ENCODE measurements at regions not wholly inside any gene's neighbourhood (a gene's known extent, or its start where the extent isn't known, plus 50 kb on each side); places are given as distances from the start of the nearest gene placed in this dataset.

DNA sequence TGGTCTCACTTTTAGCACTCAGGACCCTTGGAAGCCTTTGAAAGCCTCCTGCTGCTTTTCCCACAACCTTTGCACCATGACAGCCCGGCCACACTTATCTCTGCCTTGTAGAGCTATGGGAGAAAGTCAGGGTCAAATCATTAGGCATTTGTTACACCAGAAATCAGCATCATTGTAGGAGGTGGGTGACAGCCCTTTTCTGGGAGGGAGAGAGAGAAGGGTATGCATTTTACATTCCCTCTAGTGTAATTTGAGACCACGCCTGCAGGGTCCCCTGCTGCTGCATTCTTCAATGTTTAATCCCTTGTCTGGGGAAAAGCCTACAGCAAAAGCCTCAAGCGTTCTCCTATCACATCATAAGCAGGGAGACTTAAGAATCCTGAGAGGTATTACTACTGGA is 766.8 kb upstream of the FAM98A start:
- DNase-seq: no peak

DNA sequence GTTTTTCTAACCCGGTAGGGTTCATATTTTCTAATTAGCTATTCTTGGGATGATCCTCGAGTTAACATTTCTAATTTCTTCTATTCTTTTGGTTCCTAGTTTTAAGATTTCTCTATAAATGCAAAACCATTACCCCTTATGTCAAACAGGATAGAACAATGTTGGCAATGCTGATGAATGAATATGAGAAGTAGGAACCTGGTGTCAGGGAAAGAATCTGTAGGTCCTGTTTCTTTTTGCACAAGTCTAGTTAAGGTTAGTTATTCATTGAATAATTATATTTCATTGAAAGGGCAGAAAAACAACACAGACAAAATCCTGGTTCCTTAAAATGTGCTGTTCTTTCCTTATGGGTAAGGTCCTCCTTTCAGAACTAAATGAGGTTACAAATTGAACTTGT is 766.4 kb upstream of the FAM98A start:
- no peak for DNase-seq

DNA sequence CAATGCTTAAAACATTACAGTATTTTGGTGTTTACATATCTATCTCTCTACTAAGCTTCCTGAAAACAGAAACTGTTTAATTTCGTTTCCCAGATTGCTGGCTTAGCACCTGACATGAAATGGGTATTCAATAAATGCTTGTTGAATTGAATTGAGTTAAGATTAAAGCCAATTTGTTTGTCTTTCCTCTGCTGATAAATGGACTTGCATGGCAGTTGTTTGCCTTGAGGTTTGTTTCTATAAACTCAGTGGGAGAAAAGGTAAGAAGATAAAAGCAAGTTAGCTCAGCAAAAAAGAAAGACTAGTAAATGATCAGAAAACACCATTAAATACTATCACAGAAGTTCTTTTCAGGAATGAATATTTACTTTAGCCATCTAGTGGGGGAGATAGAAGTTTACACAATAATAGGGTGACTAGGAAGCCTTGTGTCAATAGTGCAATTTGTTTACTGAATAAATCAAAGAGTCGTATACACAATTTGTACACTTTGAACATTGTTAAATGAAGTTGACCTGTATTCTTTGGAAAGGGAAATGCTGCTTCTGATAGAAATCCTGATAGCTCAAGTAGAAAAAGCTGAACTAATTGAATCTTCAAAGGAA is 754.5 kb upstream of the FAM98A start:
- DNase-seq: no peak

- DNase-seq: no peak
Measured at GRCh38 chr2:34349527-34349926, 750.4 kb upstream of the FAM98A start.

GRCh38 chr2:34345030-34345429 is 745.9 kb upstream of the FAM98A start:
- no peak for DNase-seq

DNA sequence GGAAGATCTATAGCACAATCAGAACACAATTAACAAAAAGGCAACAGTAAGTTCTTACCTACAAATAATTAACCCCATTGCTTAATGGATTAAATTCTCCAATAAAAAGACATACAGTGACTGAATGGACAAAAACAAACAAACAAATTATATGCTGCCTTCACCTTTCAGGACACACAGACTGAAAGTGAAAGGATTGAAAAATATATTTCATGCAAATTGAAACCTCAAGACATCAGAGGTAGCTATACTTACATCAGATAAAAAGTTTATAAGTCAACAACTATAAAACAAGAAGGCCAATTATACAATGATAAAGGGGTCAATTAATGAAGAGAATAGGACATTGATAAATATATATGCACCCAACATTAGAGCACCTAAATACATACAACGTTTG is 741.2 kb upstream of the FAM98A start:
- DNase-seq: no peak

DNA sequence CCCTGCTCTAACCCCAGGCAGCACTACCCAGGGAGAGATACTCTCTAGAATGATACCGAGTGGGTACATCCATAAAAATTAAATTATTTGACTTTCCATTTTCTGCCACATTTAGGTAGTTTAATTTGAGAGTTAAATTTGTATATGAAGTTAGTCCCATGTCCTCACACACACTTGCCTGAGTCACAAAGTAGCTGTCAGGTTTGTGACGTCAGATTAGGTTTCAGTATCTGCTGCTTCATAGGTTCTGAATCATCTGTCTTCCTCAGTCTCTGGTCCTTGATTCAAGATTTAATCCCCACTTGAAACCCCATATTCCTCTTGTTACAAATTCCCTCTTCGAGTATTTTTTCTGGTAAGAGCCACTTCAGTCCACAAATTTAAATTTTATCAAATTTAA is 738.6 kb upstream of the FAM98A start:
- DNase-seq: no peak

GRCh38 chr2:34332813-34333212 is 733.7 kb upstream of the FAM98A start:
- no peak for DNase-seq

DNA sequence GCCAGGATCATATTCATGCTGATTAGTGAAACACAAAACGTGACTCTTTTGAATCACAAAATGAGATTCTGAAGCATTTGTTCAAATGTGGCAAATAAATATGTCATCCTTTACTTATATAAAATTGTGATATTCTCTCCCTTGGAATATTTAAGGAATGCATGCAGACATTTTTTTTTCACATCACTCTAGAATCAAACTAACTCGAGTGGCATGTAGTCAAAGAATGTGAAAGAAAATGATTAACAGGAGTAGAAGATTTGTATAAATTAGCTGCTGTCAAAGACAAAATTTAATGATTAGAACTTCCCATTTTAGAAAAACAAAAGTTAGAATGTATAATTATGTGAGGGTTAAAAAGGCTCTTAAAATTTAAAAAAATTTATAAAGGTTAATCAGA is 721.0 kb upstream of the FAM98A start:
- no peak for DNase-seq

DNA sequence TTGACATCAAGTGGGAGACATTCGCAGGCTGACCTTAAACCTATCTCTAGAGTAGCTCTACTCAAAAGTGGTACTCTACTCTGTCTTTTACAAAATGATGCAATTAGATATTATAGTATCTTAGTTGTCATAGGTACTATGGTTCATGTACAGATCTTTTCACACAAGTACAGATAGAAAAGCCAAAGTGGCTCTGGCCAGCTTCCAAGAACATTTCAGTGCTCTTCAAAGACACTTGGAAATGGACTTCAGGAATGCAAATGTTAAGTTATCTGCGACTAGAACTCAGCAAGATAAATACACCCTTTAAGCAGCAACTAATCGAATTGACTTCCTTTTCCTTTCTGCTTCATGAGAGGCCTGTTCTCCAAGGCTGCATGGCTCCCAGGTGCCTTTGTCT is 718.7 kb upstream of the FAM98A start:
- DNase-seq: no peak

DNA sequence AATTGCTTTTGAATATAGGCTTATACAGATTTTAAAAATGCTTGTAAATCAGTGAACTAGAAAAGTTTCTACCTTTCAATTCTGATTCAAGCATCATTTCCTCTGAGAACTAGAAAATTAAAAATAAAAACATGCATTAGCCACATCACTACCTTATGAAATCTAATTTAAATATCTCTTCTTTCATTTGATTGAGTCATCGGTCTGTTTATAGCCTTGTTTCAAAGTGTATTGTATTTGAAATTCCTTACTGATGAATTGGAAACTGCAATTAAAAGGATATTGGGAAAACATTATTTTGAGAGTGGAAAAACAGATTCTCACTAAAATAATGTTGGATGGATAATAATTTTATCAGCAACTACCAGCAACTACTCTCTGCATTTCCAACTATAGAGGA is 717.7 kb upstream of the FAM98A start:
- DNase-seq: no peak

DNA sequence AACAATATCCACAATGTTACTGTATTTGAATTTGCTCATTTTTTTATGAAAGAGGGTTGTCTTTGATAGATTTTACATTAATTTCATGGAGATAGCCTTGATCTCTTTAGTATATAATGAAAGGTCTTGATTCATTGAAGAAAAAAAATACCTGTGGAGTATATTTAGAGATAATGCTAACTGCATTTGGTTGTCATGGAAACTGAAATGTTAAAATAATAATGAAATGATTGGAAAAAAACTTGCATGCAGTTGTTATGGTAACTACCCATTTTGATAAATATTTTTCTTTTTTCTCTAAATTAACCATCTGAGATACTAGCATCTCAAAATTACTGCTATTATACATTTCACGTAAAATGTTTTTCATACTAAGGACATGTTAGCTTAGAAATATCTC is 712.7 kb upstream of the FAM98A start:
- no peak for DNase-seq

DNA sequence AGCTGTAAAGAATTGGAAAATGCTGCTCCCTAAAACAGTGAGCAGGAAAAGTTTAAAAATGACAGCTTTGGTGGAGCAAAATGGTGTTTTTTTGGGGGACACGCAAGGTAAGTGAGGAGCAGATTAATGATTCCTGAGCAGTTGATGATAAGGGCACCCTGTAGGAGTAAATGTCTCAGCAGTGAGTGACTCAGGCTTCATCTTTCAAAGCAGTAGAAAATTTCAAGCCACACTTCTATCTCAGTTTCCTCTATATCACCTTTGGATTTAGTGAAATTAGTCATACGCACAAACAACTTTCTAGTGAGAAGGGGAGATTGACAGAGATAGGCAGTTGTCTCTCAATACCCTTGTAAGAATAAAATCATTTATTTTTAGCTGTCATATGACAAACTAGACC is 709.0 kb upstream of the FAM98A start:
- DNase-seq: no peak

- DNase-seq: no peak
Measured at GRCh38 chr2:34307636-34308035, 708.5 kb upstream of the FAM98A start.

DNA sequence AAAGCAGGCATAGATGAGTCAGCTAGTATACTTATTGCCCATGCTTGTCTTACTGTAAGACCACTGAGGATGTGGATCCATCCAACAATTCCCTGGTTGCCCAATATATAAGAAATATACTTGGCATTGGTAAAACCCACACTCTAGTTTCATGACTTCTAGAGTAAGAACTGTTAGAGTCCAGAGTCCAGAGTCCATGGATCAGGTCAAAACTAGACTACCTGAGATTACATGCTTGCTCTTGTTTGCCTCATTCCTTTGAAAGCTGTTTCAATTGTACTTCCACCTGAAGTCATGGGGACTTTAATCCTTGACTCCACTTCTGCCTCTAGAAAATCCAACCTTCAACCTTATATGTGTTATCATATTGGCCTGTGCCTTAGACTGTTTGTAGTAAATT is 707.6 kb upstream of the FAM98A start:
- DNase-seq: no peak

GRCh38 chr2:34305587-34305986 is 706.5 kb upstream of the FAM98A start:
- no peak for DNase-seq

DNA sequence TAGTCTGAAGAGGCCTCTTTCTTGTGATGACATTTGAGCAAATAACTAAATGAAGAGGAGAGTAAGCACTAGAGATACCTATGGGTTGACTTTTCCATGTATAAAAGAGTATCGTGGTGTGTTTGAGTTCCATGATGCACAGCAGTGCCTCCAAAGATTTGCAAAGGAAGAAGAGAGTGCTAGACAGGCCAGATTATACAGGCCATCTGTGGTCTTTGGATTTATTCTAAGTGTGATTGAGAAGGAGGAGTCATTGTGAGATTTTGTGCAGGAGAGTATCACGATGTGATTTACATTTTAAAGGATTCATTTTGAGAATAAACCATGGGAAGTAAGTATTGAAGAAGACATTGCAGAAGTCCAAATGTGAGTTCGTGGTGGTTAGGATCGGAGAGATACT is 695.9 kb upstream of the FAM98A start:
- no peak for DNase-seq

- DNase-seq: no peak
Measured at GRCh38 chr2:34291076-34291475, 692.0 kb upstream of the FAM98A start.

DNA sequence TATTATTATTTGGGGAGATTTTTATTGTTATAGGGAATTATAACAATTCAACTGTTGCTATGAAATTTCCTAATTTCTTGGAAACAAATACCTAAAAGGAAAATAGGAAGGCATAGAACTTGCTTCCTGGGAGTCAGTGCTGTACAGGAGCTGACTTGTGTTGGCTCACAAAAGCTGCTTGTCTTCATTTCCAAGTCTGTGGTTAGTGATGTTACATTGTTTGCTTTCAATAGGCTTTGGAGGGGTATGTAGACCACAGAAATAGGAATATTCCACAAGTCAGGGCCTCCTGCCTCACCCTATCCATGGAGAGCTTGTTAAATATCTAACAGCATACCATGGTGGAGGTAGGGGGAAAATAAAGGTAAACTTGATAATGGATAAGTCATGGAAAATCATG is 688.9 kb upstream of the FAM98A start:
- no peak for DNase-seq

DNA sequence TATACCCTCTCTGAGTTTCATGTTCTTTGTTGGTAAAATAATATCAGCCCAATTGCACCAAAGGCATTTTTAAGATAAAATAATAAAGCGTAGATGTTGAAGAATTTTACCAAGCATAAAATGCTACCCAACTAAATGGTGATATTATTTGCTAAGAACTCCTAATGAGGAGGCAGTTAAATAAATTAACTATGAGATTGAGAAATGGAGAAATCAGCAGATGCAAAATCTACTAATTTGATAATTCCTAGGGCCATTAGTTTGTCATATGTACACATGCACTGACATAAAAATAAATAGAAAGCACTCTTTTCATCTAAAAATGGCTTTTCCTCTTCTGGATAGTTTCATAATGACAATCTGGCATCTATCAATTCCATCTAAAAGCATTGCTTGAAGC is 681.5 kb upstream of the FAM98A start:
- DNase-seq: no peak

DNA sequence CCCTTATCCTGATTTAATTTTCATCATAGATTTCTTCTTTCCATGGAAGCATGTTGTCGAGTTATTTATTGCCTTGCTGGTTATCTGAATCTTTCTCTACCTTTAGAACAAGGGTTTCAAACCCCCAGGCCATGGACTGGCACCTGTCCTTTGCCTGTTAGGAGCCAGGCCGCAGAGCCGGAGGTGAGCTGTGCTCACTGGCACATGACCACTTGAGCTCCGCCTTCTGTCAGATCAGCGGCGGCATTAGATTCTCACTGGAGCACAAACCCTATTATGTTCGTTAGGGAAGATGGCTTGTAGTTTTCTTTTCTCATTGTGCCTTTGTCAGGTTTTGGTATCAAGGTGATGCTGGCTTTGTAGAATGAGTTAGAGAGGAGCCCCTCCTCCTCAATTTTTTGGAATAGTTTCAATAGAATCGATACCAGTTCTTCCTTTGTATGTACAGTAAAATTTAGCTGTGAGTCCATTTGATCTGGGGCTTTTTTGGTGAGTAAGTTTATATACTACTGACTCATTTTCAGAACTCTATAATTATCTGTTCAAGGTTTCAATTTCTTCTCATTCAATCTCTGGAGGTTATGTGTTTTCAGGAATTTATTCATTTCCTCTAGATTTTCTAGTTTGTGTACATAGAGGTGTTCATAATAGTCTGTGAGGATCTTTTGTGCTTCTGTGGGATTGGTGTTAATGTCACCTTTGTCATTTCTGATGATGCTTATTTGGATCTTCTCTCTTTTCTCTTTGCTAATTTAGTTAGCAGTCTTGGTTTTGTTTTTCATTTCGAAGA is 668.0 kb upstream of the FAM98A start:
- DNase-seq: no peak

DNA sequence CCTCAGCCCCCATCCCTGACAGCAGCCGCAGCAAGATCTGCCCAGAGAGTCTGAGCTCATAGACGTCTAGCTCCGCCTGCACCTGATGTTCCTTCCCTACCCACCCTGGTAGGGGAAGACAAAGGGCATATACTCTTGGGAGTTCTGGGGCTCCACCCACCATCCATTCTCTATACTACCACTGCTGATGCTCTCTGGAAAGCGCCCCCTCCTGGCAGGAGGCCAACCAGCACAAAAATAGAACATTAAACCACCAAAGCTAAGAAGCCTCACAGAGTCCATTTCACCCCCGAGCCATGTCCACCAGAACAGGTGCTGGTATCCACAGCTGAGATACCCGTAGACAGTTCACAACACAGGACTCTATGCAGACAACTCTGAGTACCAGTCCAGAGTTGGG is 662.6 kb upstream of the FAM98A start:
- no peak for DNase-seq

- no peak for DNase-seq
Measured at GRCh38 chr2:34254272-34254878, 655.3 kb upstream of the FAM98A start.

- DNase-seq: no peak
Measured at GRCh38 chr2:34252111-34252510, 653.0 kb upstream of the FAM98A start.

GRCh38 chr2:34251578-34251977 is 652.5 kb upstream of the FAM98A start:
- DNase-seq: no peak

Data from effector CD4-positive, alpha-beta T cell (primary cell).